Endothelial cell of umbilical vein (primary cell): ENCODE measurements at regions not wholly inside any gene's neighbourhood (a gene's known extent, or its start where the extent isn't known, plus 50 kb on each side); places are given as distances from the start of the nearest gene placed in this dataset.

Source experiments
- BruUV-seq: library from RNA; stranded (reverse); fragments of 400-500 nt; replicated peaks from 2 replicates; lab custom pipeline; 2021; lab: Mats Ljungman, UMichigan
- CTCF ChIA-PET: fragments of 300-600, 350-600 bp; sonication (Branson Sonifier 250); formaldehyde crosslinking; loops from one replicate; lab custom pipeline; 2021; ENCODE audit warnings: antibody characterized with exemption, inconsistent platforms; lab: Charles Lee
- POLR2A ChIA-PET: fragments of 300-600, 350-600 bp; sonication (Branson Sonifier 250); formaldehyde crosslinking; loops from one replicate; lab custom pipeline; 2021; ENCODE audit warnings: antibody characterized with exemption, inconsistent platforms; lab: Charles Lee
- DNase-seq: peaks from one replicate; pipeline ENCODE4 v3.0.0-alpha.2; 2011; ENCODE audit warnings: low read depth, low spot score
- FAIRE-seq: peaks from 2 replicates; lab custom pipeline; 2011; peaks lifted over from hg19 to GRCh38; lab: Jason Lieb, UNC
- H2AFZ ChIP-seq: 2 replicates; pipeline ENCODE4 v1.6.0; 2012; ENCODE audit warnings: low read depth, low read length, control low read depth, inconsistent platforms
- H3K27ac ChIP-seq: 2 replicates; pipeline ENCODE4 v1.5.1; 2011; ENCODE audit warnings: low read depth, mild to moderate bottlenecking, control low read depth, low read length, moderate library complexity; ENCODE audit not compliant: insufficient read depth
- H3K27me3 ChIP-seq, 2 experiments: 2 replicates each; pipeline versions ENCODE4 v1.6.0 to v1.6.1; 2011; ENCODE audit warnings: low read length in 2 of 2, mixed read lengths in 1 of 2; ENCODE audit not compliant: control insufficient read depth in 2 of 2, insufficient read depth in 2 of 2
- H3K36me3 ChIP-seq, 2 experiments: 2 replicates in 1 of 2; 3 replicates in 1 of 2; pipeline ENCODE4 v1.5.1; 2011; ENCODE audit warnings: low read length in 2 of 2, mild to moderate bottlenecking in 1 of 2, moderate library complexity in 1 of 2; ENCODE audit not compliant: control insufficient read depth in 2 of 2, insufficient read depth in 2 of 2; ENCODE audit errors: extremely low read depth in 1 of 2
- H3K4me1 ChIP-seq: 3 replicates; pipeline ENCODE4 v1.5.1; 2011; ENCODE audit warnings: mild to moderate bottlenecking, low read length; ENCODE audit not compliant: control insufficient read depth, insufficient read depth; ENCODE audit errors: extremely low read depth
- H3K4me2 ChIP-seq: 2 replicates; pipeline ENCODE4 v1.6.1; 2011; ENCODE audit warnings: low read length, control low read depth, mixed read lengths; ENCODE audit not compliant: insufficient read depth
- H3K4me3 ChIP-seq, 3 experiments: fragments of 200-600 bp in 1 of 3; sonication (generic), shearing (Covaris generic) in 1 of 3; replicated peaks in 1 of 3; 2 replicates each; pipeline ENCODE4 v1.5.1; 2011 to 2016; ENCODE audit warnings: control low read depth in 3 of 3, low read length in 3 of 3, mild to moderate bottlenecking in 2 of 3, inconsistent platforms in 1 of 3, low read depth in 1 of 3, moderate library complexity in 1 of 3; ENCODE audit not compliant: insufficient read depth in 1 of 3
- H3K79me2 ChIP-seq: 2 replicates; pipeline ENCODE4 v1.6.0; 2012; ENCODE audit warnings: low read length, inconsistent platforms; ENCODE audit not compliant: control insufficient read depth, insufficient read depth
- H3K9ac ChIP-seq: replicated peaks from 2 replicates; pipeline ENCODE3; 2011; ENCODE audit warnings: low read length, control low read depth; ENCODE audit not compliant: insufficient read depth; ENCODE audit errors: extremely low read depth
- H3K9me1 ChIP-seq: replicated peaks from 3 replicates; pipeline ENCODE4 v1.6.0; 2011; ENCODE audit warnings: mild to moderate bottlenecking, low read length; ENCODE audit not compliant: control insufficient read depth, insufficient read depth; ENCODE audit errors: extremely low read depth
- H3K9me3 ChIP-seq: replicated peaks from 2 replicates; pipeline ENCODE4 v1.5.1; 2012; ENCODE audit warnings: low read length, inconsistent platforms; ENCODE audit not compliant: control insufficient read depth, insufficient read depth
- H4K20me1 ChIP-seq: replicated peaks from 2 replicates; pipeline ENCODE3; 2011; ENCODE audit warnings: mild to moderate bottlenecking, low read length; ENCODE audit not compliant: control insufficient read depth, insufficient read depth; ENCODE audit errors: extremely low read depth
- EZH2 ChIP-seq: IDR thresholded peaks from 2 replicates; pipeline ENCODE4 v1.6.1; 2012; ENCODE audit warnings: borderline replicate concordance, low read depth, mild to moderate bottlenecking, moderate library complexity, low read length, inconsistent platforms; ENCODE audit not compliant: severe bottlenecking
- FOS ChIP-seq: IDR thresholded peaks from 2 replicates; pipeline ENCODE4 v1.6.1; 2011; ENCODE audit warnings: mild to moderate bottlenecking, low read length, moderate library complexity, borderline replicate concordance; ENCODE audit not compliant: insufficient read depth
- GATA2 ChIP-seq: IDR thresholded peaks from 2 replicates; pipeline ENCODE4 v1.7.0; 2011; ENCODE audit warnings: low read depth, mild to moderate bottlenecking, moderate library complexity, mixed read lengths, low read length; ENCODE audit not compliant: insufficient read length, insufficient read depth
- JUN ChIP-seq: IDR thresholded peaks from 2 replicates; pipeline ENCODE4 v1.6.1; 2011; ENCODE audit warnings: borderline replicate concordance, low read depth; ENCODE audit not compliant: insufficient read length, insufficient read depth
- MAX ChIP-seq: IDR thresholded peaks from 2 replicates; pipeline ENCODE4 v1.6.1; 2011; ENCODE audit not compliant: insufficient read depth, insufficient read length
- MYC ChIP-seq: IDR thresholded peaks from one replicate; pipeline ENCODE4 v1.6.1; 2011; ENCODE audit warnings: mild to moderate bottlenecking, low read depth, low read length
- POLR2A ChIP-seq: IDR thresholded peaks from 2 replicates; pipeline ENCODE4 v1.6.1; 2012; ENCODE audit warnings: low read depth, mild to moderate bottlenecking, control low read depth, low read length
- POLR2AphosphoS5 ChIP-seq: IDR thresholded peaks from 2 replicates; pipeline ENCODE4 v1.6.1; 2012; ENCODE audit warnings: low read depth, mild to moderate bottlenecking, control low read depth, low read length, moderate library complexity; ENCODE audit not compliant: insufficient read depth
- dilution Hi-C: fragments of 300-500 bp; cut with MboI; formaldehyde crosslinking; loops from one replicate; pipeline ENCODE4 v1.15.0; 2019; ENCODE audit warnings: low sequenced_read_pairs; ENCODE audit not compliant: extremely low pct_ligation_motif_present
- intact Hi-C: fragments of 100-400 bp; cut with micrococcal nuclease; formaldehyde crosslinking; loops from one replicate; pipeline ENCODE4 v1.10.0; 2022
- TF ChIP-seq, protein P1 (sequence below), 2 donors: IDR thresholded peaks; 1 replicate in 1 of 2; 2 replicates in 1 of 2; pipeline ENCODE4 v1.5.1; 2011; ENCODE audit warnings: low read length in 2 of 2, mild to moderate bottlenecking in 2 of 2, moderate library complexity in 2 of 2, control low read depth in 1 of 2, inconsistent platforms in 1 of 2, low read depth in 1 of 2; ENCODE audit not compliant: insufficient read depth in 1 of 2; ENCODE audit errors: extremely low read depth in 1 of 2

DNA sequence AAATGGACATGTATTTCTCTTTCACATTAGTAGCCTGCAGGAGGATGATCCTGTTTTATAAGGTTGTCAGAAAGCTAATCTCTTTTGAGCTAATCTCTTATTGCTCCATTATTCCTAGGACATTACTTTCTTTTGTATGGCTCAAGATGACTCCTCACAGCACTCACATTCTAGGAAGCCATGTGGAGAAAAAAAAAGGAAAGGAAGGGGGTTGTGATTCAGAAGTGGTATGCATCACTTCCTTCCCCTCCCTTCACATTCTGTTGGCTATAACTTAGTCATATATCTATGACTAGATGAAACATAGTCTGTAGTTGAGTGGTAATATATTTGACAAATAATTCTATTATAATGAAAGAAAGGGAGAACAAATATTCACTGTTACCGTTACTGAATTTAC, 168.8 kb upstream of the TTC14 start:
- DNase-seq = peak; percentile 88
- peak overlapping the region; percentile 82 for H3K27ac ChIP-seq
- peaks cover 13% of the 10 kb centered on the region for H3K4me1 ChIP-seq
- H3K4me2 ChIP-seq = peak overlapping the region; percentile 67
- intact Hi-C loops (loop anchor here (5.0 kb wide), 1 partner anchor 666 kb away; no protein-coding TSS in a partner anchor), dilution Hi-C loops (no loop called here)
- no peaks in the 10 kb centered on the region for H3K36me3 ChIP-seq
- H3K27me3 ChIP-seq = no peaks in the 10 kb centered on the region
- H3K4me3 ChIP-seq = no peak overlapping the region
- H3K79me2 ChIP-seq = no peaks in the 10 kb centered on the region
- no peaks in the 10 kb centered on the region for H3K9me1 ChIP-seq
- no peaks in the 10 kb centered on the region for H3K9me3 ChIP-seq
- TF ChIP-seq POLR2AphosphoS5 (peak; percentile 67), MAX (no peak), FOS (peak; percentile 97), GATA2 (peak; percentile 29), JUN (peak; percentile 95)
- peak overlapping the region; percentile 54 for H3K9ac ChIP-seq
- POLR2A ChIA-PET = no interaction called here
- peak; percentile 83 for FAIRE-seq
- no peaks in the 10 kb centered on the region for H4K20me1 ChIP-seq
- CTCF ChIA-PET = interaction anchor here (1.3 to 1.5 kb wide), 2 partner anchors 12 to 783 kb away, joined by 3 read pairs; no protein-coding TSS in a partner anchor
- peak overlapping the region; percentile 57 for H2AFZ ChIP-seq
- BruUV-seq = no TSS peak

GRCh38 chr3:180447136-180447535, 154.8 kb upstream of the TTC14 start:
- Histone ChIP-seq H3K9me3 (no peaks in the 10 kb centered on the region), H3K9ac (no peak overlapping the region), H3K27me3 (no peaks in the 10 kb centered on the region), H4K20me1 (no peaks in the 10 kb centered on the region), H3K79me2 (no peaks in the 10 kb centered on the region), H3K27ac (no peak overlapping the region), H3K4me3 (no peak overlapping the region), H2AFZ (no peak overlapping the region), H3K36me3 (no peaks in the 10 kb centered on the region), H3K4me2 (no peak overlapping the region), H3K9me1 (no peaks in the 10 kb centered on the region), H3K4me1 (no peaks in the 10 kb centered on the region)
- CTCF ChIA-PET = no interaction called here
- dilution Hi-C loops = no loop called here
- intact Hi-C loops = no loop called here
- no peak for FAIRE-seq
- TF ChIP-seq, protein P1, sequence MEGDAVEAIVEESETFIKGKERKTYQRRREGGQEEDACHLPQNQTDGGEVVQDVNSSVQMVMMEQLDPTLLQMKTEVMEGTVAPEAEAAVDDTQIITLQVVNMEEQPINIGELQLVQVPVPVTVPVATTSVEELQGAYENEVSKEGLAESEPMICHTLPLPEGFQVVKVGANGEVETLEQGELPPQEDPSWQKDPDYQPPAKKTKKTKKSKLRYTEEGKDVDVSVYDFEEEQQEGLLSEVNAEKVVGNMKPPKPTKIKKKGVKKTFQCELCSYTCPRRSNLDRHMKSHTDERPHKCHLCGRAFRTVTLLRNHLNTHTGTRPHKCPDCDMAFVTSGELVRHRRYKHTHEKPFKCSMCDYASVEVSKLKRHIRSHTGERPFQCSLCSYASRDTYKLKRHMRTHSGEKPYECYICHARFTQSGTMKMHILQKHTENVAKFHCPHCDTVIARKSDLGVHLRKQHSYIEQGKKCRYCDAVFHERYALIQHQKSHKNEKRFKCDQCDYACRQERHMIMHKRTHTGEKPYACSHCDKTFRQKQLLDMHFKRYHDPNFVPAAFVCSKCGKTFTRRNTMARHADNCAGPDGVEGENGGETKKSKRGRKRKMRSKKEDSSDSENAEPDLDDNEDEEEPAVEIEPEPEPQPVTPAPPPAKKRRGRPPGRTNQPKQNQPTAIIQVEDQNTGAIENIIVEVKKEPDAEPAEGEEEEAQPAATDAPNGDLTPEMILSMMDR (IDR thresholded peaks at IDR 0.05; ENCODE audit: extremely low read depth in 1 of 2, insufficient read depth in 1 of 2, low read depth in 1 of 2, low read length in 2 of 2) = no peak
- no peak for TF ChIP-seq FOS
- no peak for TF ChIP-seq EZH2
- no peak for TF ChIP-seq POLR2A
- TF ChIP-seq JUN = no peak
- TF ChIP-seq POLR2AphosphoS5 = no peak
- TF ChIP-seq MAX = no peak
- TF ChIP-seq GATA2 = no peak
- TF ChIP-seq MYC = no peak
- no TSS peak for BruUV-seq
- POLR2A ChIA-PET = no interaction called here
- DNase-seq = no peak
